ENCODE measurements at regions not wholly inside any gene's neighbourhood (a gene's known extent, or its start where the extent isn't known, plus 50 kb on each side); places are given as distances from the start of the nearest gene placed in this dataset.

DNA sequence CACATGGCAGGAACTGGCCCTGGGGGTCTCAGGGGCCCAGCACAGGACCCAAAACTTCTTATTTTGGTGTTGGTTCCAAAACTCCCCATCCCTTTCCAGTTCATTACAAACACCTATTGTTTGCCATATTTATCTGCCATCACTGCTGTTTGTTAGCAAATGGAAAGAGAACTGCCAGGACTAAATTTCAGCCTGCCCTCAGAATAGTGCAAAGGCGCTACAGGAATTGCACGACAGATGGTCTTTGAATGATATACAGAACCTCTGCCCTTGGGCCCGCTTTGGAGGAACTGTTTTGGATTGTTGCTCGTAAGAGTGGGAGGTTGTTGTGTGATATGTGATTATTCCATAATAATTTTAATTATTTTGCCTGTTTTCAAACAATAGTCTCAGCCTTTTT, 199.0 kb upstream of the FBXL4 start:
- TF ChIP-seq, protein P1, sequence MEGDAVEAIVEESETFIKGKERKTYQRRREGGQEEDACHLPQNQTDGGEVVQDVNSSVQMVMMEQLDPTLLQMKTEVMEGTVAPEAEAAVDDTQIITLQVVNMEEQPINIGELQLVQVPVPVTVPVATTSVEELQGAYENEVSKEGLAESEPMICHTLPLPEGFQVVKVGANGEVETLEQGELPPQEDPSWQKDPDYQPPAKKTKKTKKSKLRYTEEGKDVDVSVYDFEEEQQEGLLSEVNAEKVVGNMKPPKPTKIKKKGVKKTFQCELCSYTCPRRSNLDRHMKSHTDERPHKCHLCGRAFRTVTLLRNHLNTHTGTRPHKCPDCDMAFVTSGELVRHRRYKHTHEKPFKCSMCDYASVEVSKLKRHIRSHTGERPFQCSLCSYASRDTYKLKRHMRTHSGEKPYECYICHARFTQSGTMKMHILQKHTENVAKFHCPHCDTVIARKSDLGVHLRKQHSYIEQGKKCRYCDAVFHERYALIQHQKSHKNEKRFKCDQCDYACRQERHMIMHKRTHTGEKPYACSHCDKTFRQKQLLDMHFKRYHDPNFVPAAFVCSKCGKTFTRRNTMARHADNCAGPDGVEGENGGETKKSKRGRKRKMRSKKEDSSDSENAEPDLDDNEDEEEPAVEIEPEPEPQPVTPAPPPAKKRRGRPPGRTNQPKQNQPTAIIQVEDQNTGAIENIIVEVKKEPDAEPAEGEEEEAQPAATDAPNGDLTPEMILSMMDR (conservative IDR thresholded peaks at IDR 0.05 in 1 of 2, IDR thresholded peaks at IDR 0.05 in 1 of 2; ENCODE audit: extremely low read depth in 1 of 2, insufficient read depth in 1 of 2, low read depth in 1 of 2, low read length in 2 of 2), result no peak
- no peak for TF ChIP-seq EZH2 (IDR thresholded peaks at IDR 0.05; ENCODE audit: borderline replicate concordance, low read length)
